EH (cell line): ENCODE measurements at regions not wholly inside any gene's neighbourhood (a gene's known extent, or its start where the extent isn't known, plus 50 kb on each side); places are given as distances from the start of the nearest gene placed in this dataset.
"Not testable (repeated sequence)": the region's sequence is repeated elsewhere in the genome, so short reads cannot be mapped to it uniquely, and the experiment has no call there.

Experiments used
- DNase-seq: peaks from one replicate; pipeline ENCODE4 v3.0.0-alpha.2; 2015; ENCODE audit warnings: low read depth

DNA sequence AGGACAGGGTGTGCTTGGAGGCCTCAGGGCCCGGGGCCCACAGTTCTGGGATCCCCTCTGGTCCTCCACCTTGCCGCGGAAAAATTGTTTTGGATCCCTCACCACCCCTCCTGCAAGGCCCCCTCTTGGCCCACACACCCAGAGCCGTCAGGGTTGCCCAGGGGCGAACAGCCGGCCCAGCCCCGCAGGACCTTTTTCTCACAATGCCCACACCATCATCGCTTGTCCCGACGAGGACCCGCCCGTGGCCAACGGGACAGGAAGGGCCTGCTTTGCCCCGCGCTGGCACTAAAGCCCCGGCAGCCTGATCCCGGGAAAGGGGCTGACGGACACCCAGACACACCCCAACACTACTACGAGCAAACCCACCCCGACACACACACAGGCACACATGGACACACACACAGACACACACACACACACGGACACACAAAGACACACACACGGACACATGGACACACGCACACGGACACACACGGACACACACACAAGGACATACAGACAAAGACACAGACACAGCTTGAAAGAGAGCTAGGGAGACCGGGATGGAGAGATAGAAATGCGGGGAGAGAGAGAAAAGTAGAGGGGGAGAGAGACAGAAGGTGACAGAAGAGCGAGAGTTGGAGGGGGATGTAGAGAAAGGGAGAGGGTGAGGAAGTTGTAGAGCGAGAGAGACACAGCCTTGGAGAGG, 1493.5 kb upstream of the DEFB115 start:
- DNase-seq, result no peak

DNA sequence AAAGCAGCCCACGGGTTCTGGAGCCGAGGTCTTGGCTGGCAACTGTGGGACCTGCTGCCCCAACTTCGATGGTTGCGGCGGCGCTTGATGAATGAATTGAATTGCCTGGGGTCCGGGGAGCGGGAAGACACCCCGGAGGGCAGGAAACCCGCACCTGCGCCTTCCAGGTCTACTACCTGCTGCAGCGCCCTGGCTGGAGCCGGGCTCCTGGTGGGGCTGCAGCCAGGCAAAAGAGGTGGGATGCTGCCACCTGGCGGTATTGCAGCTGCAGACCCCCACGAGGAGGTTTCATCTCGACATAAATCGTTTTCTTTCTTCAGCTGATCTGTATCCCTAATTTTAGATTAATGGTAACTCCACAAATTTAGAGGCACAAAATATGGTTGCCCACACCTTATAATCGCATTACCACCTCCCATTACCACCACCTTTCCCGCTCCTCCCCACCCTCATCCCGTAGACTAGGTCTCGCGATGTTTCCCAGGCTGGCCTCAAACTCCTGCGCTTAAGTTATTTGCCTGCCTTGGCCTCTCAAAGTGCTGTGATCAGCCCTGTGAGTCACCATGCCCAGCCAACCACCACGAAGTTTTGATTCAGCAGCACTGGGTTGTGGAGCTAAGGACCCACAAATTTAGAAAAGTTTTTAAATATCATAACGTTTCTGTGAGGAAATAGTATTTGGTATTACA, 1492.4 kb upstream of the DEFB115 start:
- DNase-seq, result not testable (repeated sequence)

DNA sequence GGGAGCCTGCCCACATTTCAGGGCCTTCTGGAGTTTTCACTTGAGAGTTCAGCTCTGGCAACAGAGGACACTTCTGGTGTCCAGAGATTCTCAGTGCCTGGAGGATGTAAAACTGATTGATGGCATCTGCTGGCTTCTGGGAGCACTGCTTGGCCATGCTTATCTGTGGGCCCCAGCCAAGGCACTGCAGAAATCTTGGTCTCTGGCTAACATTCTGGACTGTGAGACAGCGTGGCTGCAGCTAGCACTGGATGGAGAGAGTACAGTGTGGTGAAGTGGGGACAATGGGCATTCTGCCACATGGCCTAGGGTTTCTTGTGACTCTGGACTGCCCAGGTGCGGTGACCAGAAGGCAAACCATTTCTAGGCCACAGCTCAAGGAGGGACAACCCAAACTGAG, 1479.4 kb upstream of the DEFB115 start:
- not testable (repeated sequence) for DNase-seq

DNA sequence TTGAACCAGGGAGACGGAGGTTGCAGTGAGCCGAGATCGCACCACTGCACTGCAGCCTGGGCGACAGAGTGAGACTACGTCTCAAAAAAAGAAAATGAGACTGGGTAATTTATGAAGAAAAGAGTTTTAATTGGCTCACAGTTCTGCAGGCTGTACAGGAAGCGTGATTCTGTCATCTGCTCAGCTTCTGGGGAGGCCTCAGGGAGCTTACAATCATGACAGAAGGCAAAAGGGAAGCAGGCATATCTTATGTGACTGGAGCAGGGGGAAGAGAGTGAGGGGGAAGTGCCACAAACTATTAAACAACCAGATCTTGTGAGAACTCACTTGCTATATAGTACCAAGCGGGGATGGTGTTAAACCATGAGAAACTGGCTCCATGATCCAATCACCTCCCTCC, 1476.2 kb upstream of the DEFB115 start:
- DNase-seq, result not testable (repeated sequence)

DNA sequence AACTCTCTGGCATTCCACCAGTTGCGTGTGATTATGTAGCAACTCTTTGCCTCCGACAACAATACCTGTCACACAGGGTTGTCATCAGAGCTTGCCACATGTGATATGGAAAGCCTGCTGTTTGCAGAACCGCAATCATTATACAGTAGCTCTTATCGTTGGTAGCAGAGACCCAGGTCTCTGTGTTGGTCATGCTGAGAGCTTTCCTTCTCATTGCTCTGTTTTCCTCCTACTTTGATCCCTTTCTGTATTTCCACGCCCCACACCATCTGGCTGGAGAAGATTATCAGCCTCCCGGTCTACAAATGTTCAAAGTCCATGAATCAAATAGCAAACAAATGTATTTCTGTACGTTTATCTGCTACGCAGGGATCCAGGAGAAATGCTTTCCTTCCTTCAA, 1475.6 kb upstream of the DEFB115 start:
- DNase-seq, result not testable (repeated sequence)

DNA sequence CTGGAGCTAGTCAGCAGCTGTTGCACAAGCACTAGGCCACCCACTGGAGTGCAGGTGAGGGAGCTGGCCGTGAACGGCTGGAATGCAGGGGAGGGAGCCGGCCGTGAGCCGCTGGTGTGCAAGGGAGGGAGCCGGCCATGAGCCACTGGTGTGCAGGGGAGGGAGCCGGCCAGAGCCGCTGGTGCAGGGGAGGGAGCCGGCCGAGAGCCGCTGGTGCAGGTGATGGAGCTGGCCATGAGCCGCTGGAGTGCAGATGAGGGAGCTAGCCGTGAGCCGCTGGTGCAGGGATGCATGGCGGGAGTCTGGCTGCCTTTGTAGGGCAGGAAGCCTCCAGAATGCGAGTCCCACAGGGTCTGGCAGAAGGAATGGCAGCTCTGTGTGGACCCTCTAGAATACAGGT, 1470.0 kb upstream of the DEFB115 start:
- DNase-seq, result not testable (repeated sequence)

DNA sequence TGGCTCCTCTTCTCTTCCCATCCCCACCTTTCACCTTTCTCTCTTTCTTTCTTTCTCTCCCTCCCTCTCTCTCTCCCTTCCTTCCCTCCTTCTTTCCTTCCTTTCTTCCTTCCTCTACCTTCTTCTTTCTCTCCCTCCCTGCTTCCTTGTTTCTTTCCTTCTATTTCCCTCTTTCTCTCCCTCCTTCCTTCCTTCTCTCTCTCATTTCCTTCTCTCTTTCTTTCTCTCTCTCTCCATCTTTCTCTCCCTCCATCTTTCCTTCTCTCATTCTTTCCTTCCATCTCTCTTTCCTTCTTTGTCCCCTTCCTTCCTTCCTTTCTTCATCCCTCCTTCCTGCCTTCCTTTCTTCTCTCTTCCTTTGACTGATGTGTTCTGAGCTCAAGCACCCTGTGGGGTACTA, 1467.0 kb upstream of the DEFB115 start:
- DNase-seq, result no peak

DNA sequence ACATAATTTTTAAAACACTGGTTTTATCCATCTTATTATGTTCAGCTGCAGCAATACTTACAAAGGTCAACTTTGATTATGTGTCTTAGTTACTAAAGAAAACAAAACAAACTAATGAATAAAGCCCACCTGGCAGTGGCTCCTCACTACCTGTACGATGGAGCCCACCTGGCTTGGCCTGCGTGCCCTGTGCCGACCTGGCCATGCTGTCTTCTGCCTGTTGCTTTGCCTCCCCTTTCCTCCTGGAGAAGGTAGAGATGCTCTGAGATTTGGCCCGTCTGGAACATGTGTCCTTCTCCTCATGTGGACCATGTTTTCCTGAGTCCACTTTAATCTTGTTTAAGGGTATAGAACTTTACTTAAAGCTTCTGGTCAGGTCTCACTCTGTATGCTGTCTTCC, 1426.0 kb upstream of the DEFB115 start:
- not testable (repeated sequence) for DNase-seq

DNA sequence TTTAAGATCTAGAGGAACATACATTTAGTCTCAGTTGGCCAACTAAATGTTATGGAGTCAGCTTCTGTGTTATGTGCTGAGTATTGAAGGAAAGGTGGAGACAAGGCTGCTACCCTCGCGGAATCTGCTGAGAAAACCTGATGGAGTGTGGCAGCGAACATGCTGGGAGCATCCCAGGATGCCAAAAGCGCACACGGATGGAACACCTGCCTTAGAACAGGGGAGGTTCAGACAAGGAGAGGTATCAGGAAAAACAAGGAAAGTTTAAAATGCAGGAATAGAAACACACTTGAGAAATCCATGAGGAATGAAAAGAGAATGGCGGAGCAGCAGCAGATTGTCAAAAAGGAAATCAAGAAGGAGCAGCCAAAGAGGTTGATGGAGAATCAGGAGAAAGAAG, 1389.5 kb upstream of the DEFB115 start:
- DNase-seq, result not testable (repeated sequence)

DNA sequence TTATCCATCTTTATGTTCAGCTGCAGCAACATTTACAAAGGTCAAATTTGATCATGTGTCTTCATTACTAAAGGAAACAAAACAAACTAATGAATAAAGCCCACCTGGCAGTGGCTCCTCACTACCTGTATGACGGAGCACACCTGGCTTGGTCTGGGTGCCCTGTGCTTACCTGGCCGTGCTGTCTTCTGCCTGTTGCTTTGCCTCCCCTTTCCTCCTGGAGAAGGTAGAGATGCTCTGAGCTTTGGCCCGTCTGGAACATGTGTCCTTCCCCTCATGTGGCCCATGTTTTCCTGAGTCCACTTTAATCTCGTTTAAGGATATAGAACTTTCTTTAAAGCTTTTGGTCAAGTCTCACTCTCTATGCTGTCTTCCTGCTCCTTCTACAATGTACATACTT, 1388.8 kb upstream of the DEFB115 start:
- DNase-seq, result not testable (repeated sequence)

DNA sequence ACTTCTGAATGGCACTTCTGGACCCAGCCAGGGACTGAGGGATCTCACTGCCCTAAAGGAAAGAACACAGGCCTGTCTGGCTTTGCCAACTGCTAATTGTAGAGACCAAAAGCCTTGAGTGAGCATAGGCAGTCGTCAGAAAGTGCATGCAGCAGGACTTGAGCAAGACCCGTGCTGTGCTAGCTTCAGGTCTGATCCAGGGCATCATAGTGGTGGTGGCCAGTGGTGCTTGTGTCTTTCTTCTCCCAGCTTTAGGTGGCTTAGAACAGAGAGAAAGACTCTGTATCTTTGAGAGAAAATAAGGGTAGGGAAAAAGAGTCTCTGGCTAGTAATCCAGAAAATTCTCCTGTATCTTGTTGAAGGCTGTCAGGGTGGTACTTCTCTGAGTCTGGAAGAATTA, 1385.6 kb upstream of the DEFB115 start:
- not testable (repeated sequence) for DNase-seq

DNA sequence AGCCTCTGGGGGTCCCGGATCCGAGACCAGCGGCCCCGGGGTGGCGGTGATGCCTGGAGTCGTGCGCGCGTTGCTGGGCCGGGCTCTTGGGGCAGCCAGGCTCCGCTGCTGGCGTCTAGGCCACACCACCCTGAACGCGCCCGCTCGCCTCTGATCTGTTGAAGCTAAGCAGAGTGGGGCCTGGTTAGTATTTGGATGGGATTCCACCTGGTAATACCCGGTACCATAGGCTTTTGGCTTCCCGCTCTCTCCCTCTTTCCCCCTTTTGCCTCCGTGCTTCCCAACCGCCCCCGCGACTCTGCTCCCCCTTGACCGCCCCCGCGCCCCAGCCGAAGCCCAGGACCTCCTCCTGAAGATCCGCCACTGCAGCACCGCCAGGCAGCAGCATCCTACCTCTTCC, 1383.5 kb upstream of the DEFB115 start:
- DNase-seq, result peak; percentile 45

DNA sequence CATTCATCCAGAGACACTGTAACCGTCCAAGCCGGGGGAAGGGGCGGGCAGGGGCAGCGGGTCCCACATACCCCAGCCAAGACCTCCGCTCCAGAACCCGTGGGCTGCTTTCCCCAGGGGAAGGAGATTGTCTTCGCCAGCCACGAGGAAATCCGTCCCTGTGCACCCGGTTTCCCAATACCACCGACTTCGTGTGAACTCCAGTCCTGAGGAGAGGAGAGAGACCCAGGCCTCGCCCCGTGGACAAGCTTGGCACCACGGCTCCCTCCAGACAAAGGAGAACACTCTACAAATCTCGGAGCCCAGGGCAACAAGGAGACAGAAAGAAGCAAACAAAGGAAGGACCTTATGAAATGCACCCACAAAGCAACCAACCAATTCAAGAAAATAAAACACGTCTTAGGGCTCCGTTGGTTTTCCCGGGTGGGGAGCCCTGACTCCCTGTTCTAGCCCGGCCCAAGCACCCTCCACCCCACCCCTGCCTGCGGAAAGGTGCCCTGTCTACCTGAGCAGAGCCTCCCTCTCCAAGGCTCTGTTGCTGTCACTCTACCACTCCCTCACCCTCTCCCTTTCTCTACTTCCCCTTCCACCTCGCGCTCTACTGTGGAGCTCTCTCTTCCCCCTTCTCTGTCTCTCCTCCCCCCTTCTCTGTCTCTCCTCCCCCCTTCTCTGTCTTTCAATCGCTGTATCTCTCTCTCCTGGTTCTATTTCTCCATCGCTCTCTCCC, 1382.8 kb upstream of the DEFB115 start:
- DNase-seq, result no peak

DNA sequence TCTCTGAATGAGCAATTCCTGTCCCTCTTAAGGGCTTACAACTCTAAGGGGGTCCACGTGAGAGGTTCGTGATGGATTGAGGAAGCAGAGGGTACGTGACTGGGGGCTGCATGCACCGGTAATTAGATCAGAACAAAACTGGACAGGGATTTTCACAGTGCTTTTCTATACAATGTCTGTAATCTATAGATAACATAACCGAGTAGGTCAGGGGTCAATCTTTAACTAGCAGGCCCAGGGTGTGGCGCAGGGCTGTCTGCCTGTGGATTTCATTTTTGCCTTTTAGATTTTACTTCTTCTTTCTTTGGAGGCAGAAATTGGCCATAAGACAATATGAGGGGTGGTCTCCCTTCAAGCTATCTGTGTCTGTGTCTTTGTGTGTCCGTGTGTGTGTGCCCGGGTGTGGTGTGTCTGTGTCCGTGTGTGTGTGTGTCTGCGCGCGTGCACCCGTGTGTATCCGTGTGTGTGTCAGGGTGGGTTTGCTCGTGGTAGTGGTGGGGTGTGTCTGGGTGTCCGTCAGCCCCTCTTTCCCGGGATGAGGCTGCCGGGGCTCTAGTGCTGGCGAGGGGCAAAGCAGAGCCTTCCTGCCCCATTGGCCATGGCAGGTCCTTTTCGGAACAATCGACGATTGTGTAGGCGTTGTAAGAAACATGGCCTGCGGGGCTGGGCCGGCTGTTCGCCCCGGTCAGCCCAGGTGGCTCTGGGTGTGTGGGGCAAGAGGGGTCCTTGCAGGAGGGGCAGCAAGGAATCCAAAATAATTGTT, 1382.0 kb upstream of the DEFB115 start:
- not testable (repeated sequence) for DNase-seq

DNA sequence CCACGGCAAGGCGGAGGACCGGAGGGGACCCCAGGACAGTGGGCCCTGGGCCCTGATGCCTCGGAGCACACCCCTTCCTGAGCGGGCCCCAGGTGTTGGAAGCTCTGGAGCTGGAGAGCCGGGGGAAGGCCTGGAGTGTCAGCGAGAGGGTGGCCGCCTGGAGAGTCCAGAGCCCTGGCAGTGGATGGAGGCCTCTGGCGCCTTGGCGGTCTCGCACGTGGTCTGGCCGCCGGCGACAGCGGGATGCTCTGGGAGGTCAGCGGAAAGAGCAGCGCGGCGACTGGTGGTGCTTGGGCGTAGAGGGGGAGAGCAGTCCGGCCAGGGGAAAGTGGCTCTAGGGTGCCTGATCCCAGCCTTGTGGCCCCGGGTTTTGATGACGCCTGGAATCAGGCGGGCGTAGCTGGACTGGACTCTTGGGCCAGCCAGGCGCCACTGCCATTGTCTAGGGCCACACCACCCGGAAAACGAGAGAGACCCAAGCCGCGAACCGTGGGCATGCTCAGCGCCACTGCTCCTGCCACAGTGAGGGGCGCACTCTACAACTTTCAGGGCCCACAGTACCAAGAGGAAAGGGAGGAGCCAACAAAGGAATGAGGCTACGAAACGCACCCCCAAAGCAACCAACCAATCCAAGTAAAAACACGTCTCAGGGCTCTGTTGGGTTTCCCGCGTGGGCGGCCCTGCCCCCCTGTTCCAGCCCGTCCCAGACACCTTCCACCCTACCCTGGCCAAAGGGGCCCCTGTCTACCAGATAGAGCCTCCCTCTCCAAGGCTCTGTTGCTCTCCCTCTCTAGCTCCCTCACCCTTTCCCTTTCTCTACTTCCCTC, 1381.2 kb upstream of the DEFB115 start:
- not testable (repeated sequence) for DNase-seq

DNA sequence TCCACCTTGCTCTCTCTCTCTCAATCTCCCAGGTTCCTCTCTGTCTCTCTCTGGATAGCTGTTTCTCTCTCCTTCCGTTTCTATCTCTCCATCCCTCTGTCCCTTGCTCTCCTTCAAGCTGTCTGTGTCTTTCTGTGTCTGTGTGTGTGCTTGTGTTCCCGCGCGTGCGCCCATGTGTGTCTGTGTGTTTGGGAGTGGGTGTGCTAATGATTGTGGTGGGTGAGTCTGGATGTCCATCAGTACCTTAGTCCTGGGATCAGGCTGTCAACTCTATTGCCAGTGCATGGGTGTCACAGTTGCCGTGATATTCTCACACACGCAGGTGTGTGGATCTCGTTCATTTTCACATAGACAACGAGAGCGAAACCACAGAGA, 1380.6 kb upstream of the DEFB115 start:
- DNase-seq, result no peak

DNA sequence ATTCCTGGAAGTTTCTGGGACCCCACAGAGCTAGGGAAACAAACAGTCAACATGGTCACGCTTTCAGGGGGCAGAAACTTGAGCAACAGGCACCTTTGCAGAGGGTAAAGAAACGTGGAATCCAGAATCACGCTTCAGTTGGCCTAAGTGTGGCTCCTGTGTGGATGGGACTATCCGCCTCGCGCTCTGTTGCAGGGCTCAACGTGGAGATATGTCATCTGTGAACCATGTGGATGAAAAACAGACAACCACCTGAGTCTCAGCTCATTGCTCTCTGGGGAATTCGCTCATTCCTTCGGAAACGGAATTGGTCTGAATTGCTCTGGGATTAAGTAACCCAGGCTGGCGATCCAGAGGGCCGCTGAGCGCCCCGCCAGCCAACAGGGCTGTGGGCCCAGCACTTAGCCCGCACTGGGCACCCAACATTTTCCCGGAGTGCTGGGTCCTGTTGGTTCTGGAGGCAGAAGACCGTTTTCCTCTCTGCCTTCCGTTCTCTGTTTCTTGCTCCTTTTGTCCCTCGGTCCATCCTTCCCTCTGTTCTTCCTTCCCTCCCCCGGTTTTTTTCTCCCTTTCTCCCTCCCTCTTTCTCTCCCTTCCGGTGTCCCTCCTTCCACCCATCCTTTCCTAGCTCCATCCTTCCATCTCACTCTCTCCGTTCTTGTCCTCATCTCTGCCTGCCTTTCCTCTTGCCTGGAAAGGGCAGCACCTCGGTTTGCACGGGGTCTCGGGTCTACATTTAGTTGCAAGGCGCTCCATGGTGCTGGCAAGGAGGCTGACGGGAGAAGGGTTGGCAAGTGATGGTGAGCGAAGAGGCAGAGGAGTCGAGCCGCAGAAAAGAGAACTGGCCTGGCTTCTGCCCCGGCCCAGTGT, 1379.8 kb upstream of the DEFB115 start:
- DNase-seq, result not testable (repeated sequence)

DNA sequence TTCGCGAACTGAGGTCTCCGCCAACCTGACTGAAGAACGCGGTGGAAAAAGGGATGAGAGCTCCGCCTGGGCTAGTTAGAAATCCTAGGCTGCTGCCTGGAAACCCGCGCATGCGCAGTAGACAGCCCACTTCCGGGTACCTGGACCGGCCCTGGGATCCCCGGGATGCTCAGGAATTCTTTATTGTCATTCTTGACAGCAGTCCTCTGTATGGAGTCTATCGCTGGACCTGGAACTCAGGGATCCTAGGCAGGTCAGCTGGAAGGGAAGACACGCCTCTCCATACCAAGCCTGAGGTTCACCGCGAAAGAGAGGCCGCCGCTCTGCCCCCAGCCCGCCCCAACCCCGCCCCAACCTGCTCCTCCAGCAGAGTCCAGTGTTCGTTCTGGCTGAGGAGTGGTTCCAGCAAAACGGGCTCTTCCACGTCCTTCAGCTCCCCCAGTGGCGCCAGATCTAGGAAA, 1379.2 kb upstream of the DEFB115 start:
- peak; percentile 11 for DNase-seq

DNA sequence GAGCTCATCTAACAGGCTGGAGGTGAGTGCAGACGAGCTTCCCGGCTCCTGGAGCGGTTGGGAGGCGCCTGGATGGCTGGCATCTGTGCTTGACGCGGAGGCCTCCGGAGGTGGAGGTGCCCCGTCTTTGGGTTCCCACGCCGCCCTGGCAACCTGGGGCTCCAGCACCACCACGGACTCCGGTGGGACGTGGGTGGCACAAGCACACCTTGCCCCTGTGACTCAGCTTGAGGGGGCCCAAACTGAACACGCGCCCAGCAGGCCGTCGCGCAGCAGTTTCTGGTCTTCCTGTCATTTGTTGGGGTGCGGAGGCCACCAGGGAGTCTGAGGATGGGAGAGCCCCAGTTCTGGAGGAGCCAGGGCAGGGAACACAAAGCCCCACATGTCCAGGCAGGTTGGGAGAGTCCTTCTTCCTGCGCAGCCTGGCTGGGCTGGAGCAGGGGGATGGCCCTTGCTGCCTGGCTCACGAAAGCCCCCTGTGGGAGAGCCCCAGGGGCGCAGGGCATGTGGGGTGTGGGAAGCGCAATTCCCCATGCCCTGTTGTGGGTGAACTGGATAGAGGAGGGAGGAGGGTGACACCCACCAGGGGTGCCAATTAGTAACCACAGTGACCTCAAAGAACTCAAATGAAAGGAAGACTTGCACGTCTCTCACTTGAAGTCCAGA, 1378.6 kb upstream of the DEFB115 start:
- DNase-seq, result no peak

DNA sequence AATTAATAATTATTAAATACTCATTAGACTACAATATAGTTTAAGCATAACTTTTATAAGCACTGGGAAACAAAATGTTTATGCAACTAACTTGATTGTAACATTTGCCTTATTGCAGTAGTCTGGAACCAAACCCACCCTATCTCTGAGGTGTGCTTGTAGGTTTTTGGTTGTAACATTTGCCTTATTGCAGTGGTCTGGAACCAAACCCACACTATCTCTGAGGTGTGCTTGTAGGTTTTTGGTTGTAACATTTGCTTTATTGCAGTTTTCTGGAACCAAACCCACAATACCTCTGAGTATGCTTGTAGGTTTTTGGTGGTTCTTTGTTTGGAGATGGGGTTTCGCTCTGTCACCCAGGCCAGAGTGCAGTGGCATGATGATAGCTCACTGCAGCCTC, 1376.4 kb upstream of the DEFB115 start:
- not testable (repeated sequence) for DNase-seq
